HG02571 (cell line): ENCODE measurements at regions not wholly inside any gene's neighbourhood (a gene's known extent, or its start where the extent isn't known, plus 50 kb on each side); places are given as distances from the start of the nearest gene placed in this dataset.

Experiments used
- ATAC-seq: cut with Tn5 transposase; IDR thresholded peaks from one replicate; pipeline ENCODE4 v1.9.1; 2021; ENCODE audit warnings: mild to moderate bottlenecking, moderate library complexity; ENCODE audit not compliant: unreplicated experiment

DNA sequence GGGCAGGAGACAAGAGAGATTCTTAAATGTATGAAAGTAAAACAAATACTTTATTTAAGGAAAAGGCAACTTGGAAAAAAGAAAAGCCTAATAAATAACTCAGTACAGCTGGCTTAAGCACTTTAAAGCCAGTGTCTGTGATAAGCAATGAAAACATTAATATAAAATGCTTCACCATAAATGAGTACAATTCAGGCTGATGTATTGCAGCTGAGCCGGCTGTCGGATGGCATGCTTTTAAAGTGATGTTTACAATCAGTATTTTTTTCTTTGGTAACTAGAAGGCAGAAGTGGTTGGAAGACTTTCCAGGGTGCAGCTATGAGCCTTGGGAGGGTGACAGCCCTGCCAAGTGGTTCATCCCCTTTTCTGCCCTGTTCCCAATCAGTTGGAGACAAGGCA is 58.7 kb upstream of the CELF4 start:
- no peak for ATAC-seq

DNA sequence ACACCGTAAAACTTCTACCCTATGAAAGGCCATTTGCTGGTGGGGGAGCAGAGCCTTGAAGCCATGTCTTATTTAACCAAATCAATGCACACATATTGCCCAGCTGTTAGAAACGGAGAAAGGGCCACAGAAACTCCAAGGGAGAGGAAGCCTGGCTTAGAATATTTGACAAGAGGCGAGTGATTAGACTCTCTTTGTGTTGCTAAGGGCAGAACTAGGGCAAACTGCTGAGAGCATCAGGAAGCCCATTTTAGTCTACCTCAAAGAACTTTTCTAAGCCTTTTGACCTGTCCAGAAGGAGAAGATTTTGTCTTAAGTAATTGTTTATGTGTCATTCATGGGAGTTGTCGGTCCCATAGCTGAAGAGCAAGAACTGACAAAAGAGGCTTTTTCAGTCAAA is 54.4 kb upstream of the CELF4 start:
- no peak for ATAC-seq

DNA sequence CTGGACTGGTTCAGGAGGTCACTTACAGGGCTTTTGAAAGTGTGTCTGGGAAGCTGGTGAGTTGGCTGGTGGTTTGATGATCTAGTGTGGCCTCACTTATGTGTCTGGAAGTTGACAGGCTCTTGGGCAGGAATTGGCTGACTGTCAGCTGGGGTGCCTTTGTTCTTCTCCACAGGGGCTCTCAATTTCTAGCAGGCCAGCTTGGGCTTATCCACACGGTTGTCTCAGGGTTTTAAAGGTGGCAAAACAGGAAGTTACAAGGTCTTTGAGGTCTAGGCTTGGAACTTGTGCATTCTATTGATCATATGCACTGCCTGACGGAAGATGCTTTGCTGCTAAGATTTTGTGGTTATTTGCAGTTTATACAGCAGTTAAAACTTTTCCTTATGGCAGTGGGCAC is 52.0 kb upstream of the CELF4 start:
- no peak for ATAC-seq
